ENCODE measurements at regions not wholly inside any gene's neighbourhood (a gene's known extent, or its start where the extent isn't known, plus 50 kb on each side); places are given as distances from the start of the nearest gene placed in this dataset.

DNA sequence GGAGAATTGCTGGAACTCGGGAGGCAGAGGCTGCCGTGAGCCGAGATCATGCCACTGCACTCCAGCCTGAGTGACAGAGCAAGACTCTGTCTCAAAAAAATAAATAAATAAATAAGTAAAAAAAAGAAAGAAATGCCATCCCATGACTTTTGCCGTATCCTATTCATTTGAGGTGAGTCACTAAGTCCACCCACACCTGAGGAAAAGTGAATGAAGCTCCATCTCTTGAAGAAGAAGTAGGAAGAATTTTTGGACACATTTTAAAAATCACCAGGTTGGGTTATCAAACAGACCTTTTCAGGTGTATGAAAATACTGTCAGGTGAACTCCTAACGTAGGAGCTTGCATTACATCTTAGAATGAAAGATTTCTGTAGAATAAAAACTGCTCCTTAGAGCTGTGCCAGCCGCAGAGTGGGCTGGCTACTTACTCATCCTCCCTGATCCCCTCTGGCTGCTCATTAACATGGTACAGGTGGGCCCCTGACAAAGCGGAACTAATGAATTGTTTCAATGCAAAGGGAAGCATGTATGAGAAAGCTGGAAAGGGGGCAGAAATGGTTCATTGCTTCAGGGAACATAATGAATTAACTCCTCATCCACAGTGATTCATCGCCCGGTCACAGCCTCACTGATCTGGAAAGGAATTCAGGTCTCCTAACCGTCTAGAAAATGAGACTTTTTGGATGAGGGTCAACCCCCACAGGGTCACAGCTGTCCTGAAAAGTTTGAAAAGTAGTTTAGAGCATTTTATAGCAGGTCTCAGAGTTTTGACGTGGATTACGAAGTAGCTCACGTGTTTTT lies 191.4 kb downstream of the SPP2 start:
- TF ChIP-seq POLR2A (IDR thresholded peaks at IDR 0.05): no peak
- no peak for TF ChIP-seq EP300 (IDR thresholded peaks at IDR 0.05)
- Histone ChIP-seq H3K9me3 (no peaks in the 10 kb centered on the region), H3K27ac (no peak overlapping the region), H3K36me3 (no peaks in the 10 kb centered on the region), H3K4me1 (no peaks in the 10 kb centered on the region), H3K27me3 (no peaks in the 10 kb centered on the region), H3K4me3 (no peak overlapping the region)
- DNase-seq (ENCODE audit: low spot score in 2 of 2): no peak
- WGBS, 2 donors: 66 to 74% methylated on average over 13 of the region's 13 CpGs

DNA sequence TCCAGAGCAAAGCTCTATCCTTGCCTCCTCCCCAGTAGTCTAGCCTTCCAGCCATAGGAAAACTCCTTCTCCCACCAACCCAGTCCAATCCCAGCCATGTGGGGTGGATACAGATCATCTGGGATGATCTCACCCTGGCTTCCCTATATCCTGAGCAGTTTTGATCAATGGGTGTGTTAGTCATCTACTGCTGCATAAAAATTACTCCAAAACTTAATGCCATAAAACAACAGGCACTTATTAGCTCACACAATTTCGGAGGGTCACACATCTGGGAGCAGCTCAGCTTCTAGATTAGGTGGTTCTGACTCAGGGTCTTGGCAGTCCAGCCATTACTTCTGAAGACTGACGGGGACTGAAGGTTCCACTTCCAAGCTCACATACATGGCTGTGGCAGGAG lies 190.4 kb downstream of the SPP2 start:
- TF ChIP-seq, protein P1, sequence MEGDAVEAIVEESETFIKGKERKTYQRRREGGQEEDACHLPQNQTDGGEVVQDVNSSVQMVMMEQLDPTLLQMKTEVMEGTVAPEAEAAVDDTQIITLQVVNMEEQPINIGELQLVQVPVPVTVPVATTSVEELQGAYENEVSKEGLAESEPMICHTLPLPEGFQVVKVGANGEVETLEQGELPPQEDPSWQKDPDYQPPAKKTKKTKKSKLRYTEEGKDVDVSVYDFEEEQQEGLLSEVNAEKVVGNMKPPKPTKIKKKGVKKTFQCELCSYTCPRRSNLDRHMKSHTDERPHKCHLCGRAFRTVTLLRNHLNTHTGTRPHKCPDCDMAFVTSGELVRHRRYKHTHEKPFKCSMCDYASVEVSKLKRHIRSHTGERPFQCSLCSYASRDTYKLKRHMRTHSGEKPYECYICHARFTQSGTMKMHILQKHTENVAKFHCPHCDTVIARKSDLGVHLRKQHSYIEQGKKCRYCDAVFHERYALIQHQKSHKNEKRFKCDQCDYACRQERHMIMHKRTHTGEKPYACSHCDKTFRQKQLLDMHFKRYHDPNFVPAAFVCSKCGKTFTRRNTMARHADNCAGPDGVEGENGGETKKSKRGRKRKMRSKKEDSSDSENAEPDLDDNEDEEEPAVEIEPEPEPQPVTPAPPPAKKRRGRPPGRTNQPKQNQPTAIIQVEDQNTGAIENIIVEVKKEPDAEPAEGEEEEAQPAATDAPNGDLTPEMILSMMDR (IDR thresholded peaks at IDR 0.05): no peak
- TF ChIP-seq EP300 (IDR thresholded peaks at IDR 0.05) (no peak), POLR2A (IDR thresholded peaks at IDR 0.05) (no peak)
- no peak overlapping the region for H3K4me3 ChIP-seq
- H3K36me3 ChIP-seq: no peaks in the 10 kb centered on the region
- no peaks in the 10 kb centered on the region for H3K4me1 ChIP-seq
- WGBS, 2 donors: 70 to 78% methylated on average over 2 of the region's 2 CpGs
- no peak for DNase-seq (ENCODE audit: low spot score in 2 of 2)
- H3K27me3 ChIP-seq: no peaks in the 10 kb centered on the region
- no peaks in the 10 kb centered on the region for H3K9me3 ChIP-seq
- H3K27ac ChIP-seq: no peak overlapping the region

DNA sequence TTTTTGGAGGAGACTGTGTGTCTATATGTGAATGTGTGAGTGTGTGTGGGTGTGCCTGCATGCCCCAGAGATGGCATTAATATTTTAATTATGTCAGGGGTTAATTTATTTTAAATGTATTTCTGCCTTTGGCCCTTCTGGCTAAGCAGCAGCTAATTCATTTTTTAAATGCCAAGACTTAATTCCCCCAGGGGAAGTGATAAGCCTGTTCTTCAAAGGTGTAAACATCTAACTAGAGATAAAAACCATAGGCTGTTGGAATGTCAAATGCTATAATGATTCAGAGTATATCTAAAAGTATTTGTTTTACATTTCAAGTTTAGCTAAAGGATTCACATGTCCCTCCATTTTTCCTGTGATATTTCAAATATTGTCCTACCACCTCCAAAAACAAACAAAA lies 184.7 kb downstream of the SPP2 start:
- no peaks in the 10 kb centered on the region for H3K9me3 ChIP-seq
- H3K36me3 ChIP-seq: no peaks in the 10 kb centered on the region
- no peak for DNase-seq (ENCODE audit: low spot score in 2 of 2)
- no peak overlapping the region for H3K4me3 ChIP-seq
- TF ChIP-seq POLR2A (IDR thresholded peaks at IDR 0.05): no peak
- TF ChIP-seq EP300 (IDR thresholded peaks at IDR 0.05): no peak
- TF ChIP-seq, protein P1 (IDR thresholded peaks at IDR 0.05): no peak
- H3K27ac ChIP-seq: no peak overlapping the region
- no peaks in the 10 kb centered on the region for H3K4me1 ChIP-seq
- no peaks in the 10 kb centered on the region for H3K27me3 ChIP-seq

DNA sequence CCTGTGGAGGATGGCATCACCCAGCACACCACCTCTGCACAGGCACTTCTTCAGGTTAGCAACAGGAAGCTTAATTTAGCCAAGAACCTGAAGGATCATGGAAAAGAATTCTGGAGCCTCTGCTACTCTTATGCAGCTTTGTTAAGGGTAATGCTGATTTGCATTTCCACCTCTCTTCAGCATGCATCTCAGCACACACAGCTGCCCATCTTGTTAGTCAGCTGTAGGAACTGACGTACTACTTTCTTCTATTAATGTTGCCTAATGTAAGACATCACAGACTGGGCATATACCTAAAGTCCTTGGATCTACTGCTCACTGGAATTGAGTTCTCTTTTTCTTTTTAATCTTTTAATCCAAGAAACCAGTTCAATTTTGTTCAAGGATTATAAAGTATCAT lies 181.0 kb downstream of the SPP2 start:
- Histone ChIP-seq H3K27me3 (no peaks in the 10 kb centered on the region), H3K36me3 (no peaks in the 10 kb centered on the region), H3K27ac (no peak overlapping the region), H3K9me3 (no peaks in the 10 kb centered on the region), H3K4me1 (no peaks in the 10 kb centered on the region), H3K4me3 (no peak overlapping the region)
- TF ChIP-seq EP300 (IDR thresholded peaks at IDR 0.05) (no peak), POLR2A (IDR thresholded peaks at IDR 0.05) (no peak)
- TF ChIP-seq, protein P1 (IDR thresholded peaks at IDR 0.05): no peak
- 82 to 85% methylated on average over 1 of the region's 1 CpG for WGBS, 2 donors
- DNase-seq (ENCODE audit: low spot score in 2 of 2): no peak

DNA sequence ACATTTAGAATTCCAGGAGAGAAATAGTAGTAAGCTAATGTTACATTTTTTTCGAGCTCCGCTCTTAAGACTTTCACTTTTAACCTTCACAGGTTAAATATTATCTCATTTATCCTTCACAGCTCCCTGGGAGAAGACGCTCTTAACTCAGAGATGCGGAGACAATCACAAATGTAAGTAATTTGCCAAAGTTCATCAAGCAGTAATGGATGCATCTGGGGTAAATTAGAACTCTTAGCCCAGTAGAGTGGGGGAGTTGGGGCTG lies 168.5 kb downstream of the SPP2 start:
- no peaks in the 10 kb centered on the region for H3K9me3 ChIP-seq
- no peaks in the 10 kb centered on the region for H3K4me1 ChIP-seq
- TF ChIP-seq, protein P1 (IDR thresholded peaks at IDR 0.05): no peak
- TF ChIP-seq POLR2A (IDR thresholded peaks at IDR 0.05): no peak
- no peak for TF ChIP-seq EP300 (IDR thresholded peaks at IDR 0.05)
- no peaks in the 10 kb centered on the region for H3K27me3 ChIP-seq
- DNase-seq (ENCODE audit: low spot score in 2 of 2): no peak
- WGBS, 2 donors: 72 to 89% methylated on average over 4 of the region's 4 CpGs
- H3K4me3 ChIP-seq: no peak overlapping the region
- H3K27ac ChIP-seq: no peak overlapping the region
- H3K36me3 ChIP-seq: no peaks in the 10 kb centered on the region
